Duodenal mucosa (tissue), 2 donors: ENCODE measurements at regions not wholly inside any gene's neighbourhood (a gene's known extent, or its start where the extent isn't known, plus 50 kb on each side); places are given as distances from the start of the nearest gene placed in this dataset.

ENCODE experiments used
- H3K27ac ChIP-seq: one replicate; pipeline ENCODE4 v1.7.0; 2013; ENCODE audit warnings: low read depth, low read length
- H3K27me3 ChIP-seq, 2 donors: one replicate each; pipeline ENCODE4 v1.7.0; 2013; ENCODE audit warnings: low read length in 2 of 2, control low read depth in 1 of 2; ENCODE audit not compliant: insufficient read depth in 2 of 2, control insufficient read depth in 1 of 2
- H3K36me3 ChIP-seq, 2 donors: one replicate each; pipeline ENCODE4 v1.7.0; 2013; ENCODE audit warnings: low read length in 2 of 2, control low read depth in 1 of 2; ENCODE audit not compliant: insufficient read depth in 2 of 2, control insufficient read depth in 1 of 2
- H3K4me1 ChIP-seq, 2 donors: one replicate each; pipeline ENCODE4 v1.7.0; 2013; ENCODE audit warnings: low read length in 2 of 2, control low read depth in 1 of 2; ENCODE audit not compliant: insufficient read depth in 2 of 2, control insufficient read depth in 1 of 2
- H3K4me3 ChIP-seq, 2 donors: one replicate each; pipeline ENCODE4 v1.7.0; 2013; ENCODE audit warnings: low read length in 2 of 2, low read depth in 1 of 2
- H3K9ac ChIP-seq, 2 donors: one replicate each; pipeline ENCODE4 v1.7.0; 2013; ENCODE audit warnings: low read length in 2 of 2, low read depth in 1 of 2
- H3K9me3 ChIP-seq, 2 donors: one replicate each; pipeline ENCODE4 v1.7.0; 2013; ENCODE audit warnings: low read length in 2 of 2, control low read depth in 1 of 2; ENCODE audit not compliant: control insufficient read depth in 1 of 2

DNA sequence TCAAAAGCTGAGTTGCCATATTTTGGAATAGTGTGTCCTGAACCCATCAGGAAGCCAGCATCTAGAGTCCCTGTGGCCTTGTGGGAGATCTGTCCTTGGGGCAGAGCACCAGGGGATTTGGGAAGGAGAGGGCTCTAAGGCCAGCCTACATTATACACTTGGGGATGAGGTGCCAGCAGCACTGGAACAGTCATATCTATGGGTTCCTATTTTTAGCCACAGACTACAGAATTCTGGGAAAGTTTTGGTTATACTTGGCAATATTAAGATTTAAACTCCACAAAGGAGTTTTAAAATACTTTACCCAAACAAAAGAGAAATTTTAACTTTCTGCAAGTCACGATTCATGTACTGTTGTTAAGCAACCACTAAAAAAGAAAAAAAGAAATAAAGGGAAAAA lies 405.7 kb upstream of the MMADHC start:
- H3K9ac ChIP-seq, result no peak overlapping the region
- H3K27me3 ChIP-seq, result no peaks in the 10 kb centered on the region
- H3K4me3 ChIP-seq, result no peak overlapping the region
- no peak overlapping the region for H3K27ac ChIP-seq
- H3K9me3 ChIP-seq, result no peaks in the 10 kb centered on the region
- no peaks in the 10 kb centered on the region for H3K36me3 ChIP-seq
- H3K4me1 ChIP-seq, result no peaks in the 10 kb centered on the region

DNA sequence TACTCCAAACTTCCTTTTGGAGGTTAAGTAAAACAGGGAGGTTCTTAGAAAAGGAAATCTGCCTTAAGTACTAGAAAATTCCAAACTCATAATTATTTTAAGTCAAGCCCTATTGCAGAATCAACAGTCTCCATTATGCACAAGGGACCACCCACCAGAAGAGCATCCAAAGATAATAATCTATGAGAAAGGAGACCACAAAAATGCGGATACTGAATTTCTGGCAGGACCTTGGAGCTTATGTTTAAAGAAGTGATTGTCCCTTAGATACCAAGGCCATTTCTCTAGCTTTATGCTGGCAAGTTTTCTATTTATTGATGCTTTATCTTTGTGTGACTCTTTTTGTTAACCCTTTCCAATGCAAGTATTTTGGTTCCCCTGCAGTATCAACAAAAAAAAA lies 404.0 kb upstream of the MMADHC start:
- H3K27ac ChIP-seq, result no peak overlapping the region
- no peaks in the 10 kb centered on the region for H3K27me3 ChIP-seq
- H3K36me3 ChIP-seq, result no peaks in the 10 kb centered on the region
- no peaks in the 10 kb centered on the region for H3K9me3 ChIP-seq
- H3K4me3 ChIP-seq, result no peak overlapping the region
- no peak overlapping the region for H3K9ac ChIP-seq
- no peaks in the 10 kb centered on the region for H3K4me1 ChIP-seq

GRCh38 chr2:149990965-149991364 lies 403.4 kb upstream of the MMADHC start:
- Histone ChIP-seq H3K36me3 (no peaks in the 10 kb centered on the region), H3K27me3 (no peaks in the 10 kb centered on the region), H3K27ac (no peak overlapping the region), H3K9ac (no peak overlapping the region), H3K4me1 (no peaks in the 10 kb centered on the region), H3K4me3 (no peak overlapping the region), H3K9me3 (no peaks in the 10 kb centered on the region)

DNA sequence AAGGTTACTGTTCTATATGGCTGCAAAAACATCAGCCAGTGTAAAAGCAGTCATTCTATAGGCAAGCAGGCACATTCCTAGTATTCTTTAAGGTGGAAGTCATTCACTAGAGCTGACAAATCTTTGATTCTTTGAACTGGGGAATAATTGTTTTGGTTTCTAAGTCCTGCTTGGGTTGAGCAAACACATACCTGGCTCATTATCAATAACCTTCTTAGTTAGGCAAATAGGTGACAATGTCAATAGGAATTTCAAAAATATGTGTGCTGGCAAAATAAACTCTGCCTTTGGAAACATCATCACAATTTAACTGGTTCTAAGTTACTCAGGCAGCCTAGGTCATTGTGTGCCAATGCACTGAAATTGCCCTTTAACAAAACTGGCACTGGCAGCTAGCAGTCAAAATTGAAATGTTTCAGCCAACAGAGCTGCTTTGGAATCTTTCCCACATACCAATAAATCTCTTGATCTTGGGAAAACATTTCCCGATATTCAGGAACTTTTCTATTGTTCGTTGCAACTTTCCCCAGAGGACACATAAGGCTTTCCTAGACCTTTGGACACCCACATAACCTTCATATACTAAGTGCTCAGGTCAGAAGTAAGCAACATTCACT lies 402.0 kb upstream of the MMADHC start:
- Histone ChIP-seq H3K36me3 (no peaks in the 10 kb centered on the region), H3K27ac (no peak overlapping the region), H3K4me3 (no peak overlapping the region), H3K9ac (no peak overlapping the region), H3K9me3 (no peaks in the 10 kb centered on the region), H3K4me1 (no peaks in the 10 kb centered on the region), H3K27me3 (no peaks in the 10 kb centered on the region)

GRCh38 chr2:149988361-149988760 lies 400.8 kb upstream of the MMADHC start:
- Histone ChIP-seq H3K27me3 (no peaks in the 10 kb centered on the region), H3K9me3 (no peaks in the 10 kb centered on the region), H3K9ac (no peak overlapping the region), H3K36me3 (no peaks in the 10 kb centered on the region), H3K4me3 (no peak overlapping the region), H3K4me1 (no peaks in the 10 kb centered on the region), H3K27ac (no peak overlapping the region)

GRCh38 chr2:149986861-149987260 lies 399.3 kb upstream of the MMADHC start:
- Histone ChIP-seq H3K4me1 (no peaks in the 10 kb centered on the region), H3K4me3 (no peak overlapping the region), H3K9ac (no peak overlapping the region), H3K27me3 (no peaks in the 10 kb centered on the region), H3K9me3 (no peaks in the 10 kb centered on the region), H3K27ac (no peak overlapping the region), H3K36me3 (no peaks in the 10 kb centered on the region)

DNA sequence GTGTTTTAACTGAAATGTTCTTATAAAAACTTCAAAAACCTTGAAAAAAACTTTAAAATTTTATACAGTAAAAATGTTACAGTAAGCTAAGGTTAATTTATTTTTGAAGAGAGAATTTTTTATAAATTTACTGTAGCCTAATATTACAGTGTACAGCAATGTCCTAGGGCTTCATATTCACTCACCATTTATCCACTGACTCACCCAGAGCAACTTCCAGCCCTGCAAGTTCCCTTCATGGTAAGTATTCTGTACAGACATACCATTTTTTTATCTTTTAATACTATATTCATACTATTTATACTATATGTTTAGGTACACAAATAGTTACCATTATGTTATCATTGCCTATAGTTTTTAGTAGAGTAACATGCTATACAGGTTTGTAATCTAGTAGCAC lies 396.7 kb upstream of the MMADHC start:
- no peak overlapping the region for H3K27ac ChIP-seq
- no peaks in the 10 kb centered on the region for H3K4me1 ChIP-seq
- no peaks in the 10 kb centered on the region for H3K36me3 ChIP-seq
- H3K4me3 ChIP-seq, result no peak overlapping the region
- H3K9ac ChIP-seq, result no peak overlapping the region
- no peaks in the 10 kb centered on the region for H3K27me3 ChIP-seq
- H3K9me3 ChIP-seq, result no peaks in the 10 kb centered on the region

DNA sequence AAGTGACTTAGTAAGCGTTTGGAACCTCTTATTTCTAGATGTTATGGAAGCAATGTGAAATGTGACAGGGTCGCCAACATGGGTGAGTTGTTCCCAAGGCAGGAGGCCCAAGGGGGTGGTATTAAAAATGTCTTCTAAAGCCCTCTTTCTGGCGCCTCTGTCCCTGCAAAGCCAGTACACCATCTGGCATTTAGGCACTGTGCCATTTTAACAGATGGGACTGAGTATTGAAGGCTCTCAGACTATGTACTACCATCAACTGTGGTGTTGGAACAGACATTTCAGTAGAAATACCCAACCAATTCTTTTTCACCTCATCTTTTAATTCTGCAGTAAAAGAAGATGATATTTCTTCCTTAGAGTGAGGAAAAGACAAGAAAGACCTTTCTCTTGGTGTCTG lies 384.5 kb upstream of the MMADHC start:
- Histone ChIP-seq H3K9ac (no peak overlapping the region), H3K4me3 (no peak overlapping the region), H3K36me3 (no peaks in the 10 kb centered on the region), H3K4me1 (no peaks in the 10 kb centered on the region), H3K27ac (no peak overlapping the region), H3K9me3 (no peaks in the 10 kb centered on the region), H3K27me3 (no peaks in the 10 kb centered on the region)

- Histone ChIP-seq H3K9me3 (no peaks in the 10 kb centered on the region), H3K36me3 (no peaks in the 10 kb centered on the region), H3K4me3 (no peak overlapping the region), H3K27me3 (no peaks in the 10 kb centered on the region), H3K9ac (no peak overlapping the region), H3K27ac (no peak overlapping the region), H3K4me1 (no peaks in the 10 kb centered on the region)
Observed at GRCh38 chr2:149954981-149955600, 367.5 kb upstream of the MMADHC start.

- Histone ChIP-seq H3K9ac (no peak overlapping the region), H3K9me3 (no peaks in the 10 kb centered on the region), H3K4me1 (no peaks in the 10 kb centered on the region), H3K27me3 (no peaks in the 10 kb centered on the region), H3K4me3 (no peak overlapping the region), H3K36me3 (no peaks in the 10 kb centered on the region), H3K27ac (no peak overlapping the region)
Observed at GRCh38 chr2:149953627-149954026, 366.1 kb upstream of the MMADHC start.
